ENCODE measurements at regions not wholly inside any gene's neighbourhood (a gene's known extent, or its start where the extent isn't known, plus 50 kb on each side); places are given as distances from the start of the nearest gene placed in this dataset.

- no peak overlapping the region for H3K4me3 Mint-ChIP-seq
- H3K9ac ChIP-seq (ENCODE audit: extremely low read depth, insufficient read length, low read length) = no peak overlapping the region
- no peak overlapping the region for H4K5ac ChIP-seq (ENCODE audit: insufficient read length, low read depth, low read length)
- H3K56ac ChIP-seq (ENCODE audit: insufficient read length, low read depth, low read length) = no peak overlapping the region
- TF ChIP-seq CTCF (conservative IDR thresholded peaks at IDR 0.05) = no peak
- H3K9me3 ChIP-seq (ENCODE audit: control insufficient read depth, low read depth, low read length) = no peaks in the 10 kb centered on the region
- H2BK12ac ChIP-seq (ENCODE audit: insufficient read length, low read depth, low read length) = no peak overlapping the region
- H4K20me1 ChIP-seq (ENCODE audit: control insufficient read depth, insufficient read depth, insufficient read length) = no peaks in the 10 kb centered on the region
- no peak overlapping the region for H3K27ac Mint-ChIP-seq
- H4K91ac ChIP-seq (ENCODE audit: insufficient read length, low read depth, low read length) = no peak overlapping the region
- no peak overlapping the region for H4K8ac ChIP-seq (replicated peaks; ENCODE audit: insufficient read length, low read depth, low read length)
- H3K27ac ChIP-seq (ENCODE audit: insufficient read length, low read depth, low read length) = no peak overlapping the region
- H2BK20ac ChIP-seq (ENCODE audit: low read depth, low read length, poor library complexity, severe bottlenecking) = no peak overlapping the region
- H2BK120ac ChIP-seq (ENCODE audit: low read depth, low read length, poor library complexity, severe bottlenecking) = no peak overlapping the region
- peaks cover 5% of the 10 kb centered on the region in 2 experiments for H3K4me1 Mint-ChIP-seq
- no peaks in the 10 kb centered on the region for H3K27me3 ChIP-seq (ENCODE audit: insufficient read depth, low read length)
- H3K9me3 Mint-ChIP-seq = no peaks in the 10 kb centered on the region
- H2AK5ac ChIP-seq (ENCODE audit: insufficient read length, low read length) = no peak overlapping the region
- H3K79me1 ChIP-seq (ENCODE audit: insufficient read depth, low read depth, low read length, poor library complexity, severe bottlenecking) = no peaks in the 10 kb centered on the region
- no peak overlapping the region for H3K4me2 ChIP-seq (ENCODE audit: insufficient read depth, insufficient read length, low read length)
- H3K14ac ChIP-seq (ENCODE audit: insufficient read depth, low read length) = no peak overlapping the region
- no CpG with 5 or more reads among the region's 3 CpGs for WGBS (ENCODE audit: extremely low coverage, insufficient read length, low lambda C conversion rate)
- no peak for DNase-seq
- no peak overlapping the region for H3K23ac ChIP-seq (ENCODE audit: insufficient read length, low read depth, low read length)
- no peaks in the 10 kb centered on the region for H3K79me2 ChIP-seq (ENCODE audit: insufficient read depth, low read length)
- H3K23me2 ChIP-seq (ENCODE audit: insufficient read length, low read depth, low read length, poor library complexity, severe bottlenecking) = no peaks in the 10 kb centered on the region
- no peak overlapping the region for H3T11ph ChIP-seq (ENCODE audit: low read length)
- H3K4me1 ChIP-seq (ENCODE audit: insufficient read depth, low read length) = no peaks in the 10 kb centered on the region
- no peaks in the 10 kb centered on the region for H3K27me3 Mint-ChIP-seq (ENCODE audit: low read depth)
- H3K36me3 Mint-ChIP-seq (ENCODE audit: insufficient read depth in 1 of 3, low read depth in 3 of 3) = no peaks in the 10 kb centered on the region
- H2AFZ ChIP-seq (ENCODE audit: low read length) = no peak overlapping the region
- no peak overlapping the region for H3K18ac ChIP-seq (ENCODE audit: insufficient read length, low read depth, low read length)
- H2BK5ac ChIP-seq (ENCODE audit: insufficient read length, low read length) = no peak overlapping the region
- H2BK15ac ChIP-seq (ENCODE audit: low read depth, low read length) = no peak overlapping the region
- H3K4ac ChIP-seq (ENCODE audit: low read depth, low read length) = no peak overlapping the region
These were observed 922.9 kb downstream of the TBC1D32 start for GRCh38 chr6:120411394-120411793.

All from H9 (cell line).